NB4 (cell line): ENCODE measurements at regions not wholly inside any gene's neighbourhood (a gene's known extent, or its start where the extent isn't known, plus 50 kb on each side); places are given as distances from the start of the nearest gene placed in this dataset.

ENCODE experiments used
- MYC ChIP-seq: IDR thresholded peaks from 2 replicates; pipeline ENCODE4 v1.6.1; 2011; ENCODE audit warnings: low read depth, low read length
- POLR2A ChIP-seq: IDR thresholded peaks from 2 replicates; pipeline ENCODE4 v1.6.1; 2011; ENCODE audit warnings: mild to moderate bottlenecking; ENCODE audit not compliant: insufficient read length; ENCODE audit errors: extremely low read depth
- TF ChIP-seq, protein P1 (sequence below): IDR thresholded peaks from one replicate; pipeline ENCODE4 v1.5.1; 2012; ENCODE audit warnings: low read depth, low read length
- TF ChIP-seq, protein P2 (sequence below): IDR thresholded peaks from 2 replicates; pipeline ENCODE4 v1.6.1; 2011; ENCODE audit warnings: low read depth, low read length

DNA sequence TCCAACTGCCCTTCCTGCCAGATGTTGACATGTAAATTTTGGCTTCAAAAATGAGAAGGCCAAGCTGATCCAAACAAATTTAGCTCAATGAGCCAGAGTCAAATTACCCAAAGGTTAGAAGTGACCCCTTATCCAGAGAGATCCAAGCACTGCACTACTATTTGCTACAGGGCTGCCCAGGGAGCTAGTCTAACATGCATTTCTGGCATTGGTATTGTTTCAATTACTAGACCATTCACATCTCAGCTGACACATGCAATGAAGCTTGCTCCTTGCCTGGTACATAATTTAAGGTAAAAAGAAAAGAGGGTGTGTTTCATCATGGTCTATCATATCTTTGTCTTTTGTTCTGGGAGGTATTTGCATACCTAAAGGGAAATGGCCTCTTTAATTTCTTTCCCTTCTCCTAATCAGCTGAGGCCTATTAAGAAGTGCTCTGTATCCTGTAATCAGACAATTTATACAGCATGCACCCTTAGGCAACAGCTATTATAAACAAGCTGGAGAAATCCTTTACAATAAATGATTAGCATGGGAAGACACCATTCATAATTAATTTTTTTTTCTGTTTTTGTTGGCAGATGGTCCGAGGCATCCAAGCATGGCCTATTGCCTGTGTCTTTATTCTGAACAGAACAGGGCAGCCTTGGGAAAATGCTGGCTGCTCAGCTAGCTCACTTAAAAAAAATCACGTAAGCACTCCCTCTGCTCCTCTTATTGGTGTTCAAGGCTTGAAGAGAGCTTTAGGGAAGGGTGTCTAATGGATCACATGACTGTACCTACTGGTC, 161.5 kb upstream of the SALL1 start:
- no peak for TF ChIP-seq POLR2A
- TF ChIP-seq, protein P1, sequence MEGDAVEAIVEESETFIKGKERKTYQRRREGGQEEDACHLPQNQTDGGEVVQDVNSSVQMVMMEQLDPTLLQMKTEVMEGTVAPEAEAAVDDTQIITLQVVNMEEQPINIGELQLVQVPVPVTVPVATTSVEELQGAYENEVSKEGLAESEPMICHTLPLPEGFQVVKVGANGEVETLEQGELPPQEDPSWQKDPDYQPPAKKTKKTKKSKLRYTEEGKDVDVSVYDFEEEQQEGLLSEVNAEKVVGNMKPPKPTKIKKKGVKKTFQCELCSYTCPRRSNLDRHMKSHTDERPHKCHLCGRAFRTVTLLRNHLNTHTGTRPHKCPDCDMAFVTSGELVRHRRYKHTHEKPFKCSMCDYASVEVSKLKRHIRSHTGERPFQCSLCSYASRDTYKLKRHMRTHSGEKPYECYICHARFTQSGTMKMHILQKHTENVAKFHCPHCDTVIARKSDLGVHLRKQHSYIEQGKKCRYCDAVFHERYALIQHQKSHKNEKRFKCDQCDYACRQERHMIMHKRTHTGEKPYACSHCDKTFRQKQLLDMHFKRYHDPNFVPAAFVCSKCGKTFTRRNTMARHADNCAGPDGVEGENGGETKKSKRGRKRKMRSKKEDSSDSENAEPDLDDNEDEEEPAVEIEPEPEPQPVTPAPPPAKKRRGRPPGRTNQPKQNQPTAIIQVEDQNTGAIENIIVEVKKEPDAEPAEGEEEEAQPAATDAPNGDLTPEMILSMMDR: no peak
- TF ChIP-seq, protein P2, sequence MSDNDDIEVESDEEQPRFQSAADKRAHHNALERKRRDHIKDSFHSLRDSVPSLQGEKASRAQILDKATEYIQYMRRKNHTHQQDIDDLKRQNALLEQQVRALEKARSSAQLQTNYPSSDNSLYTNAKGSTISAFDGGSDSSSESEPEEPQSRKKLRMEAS: no peak
- no peak for TF ChIP-seq MYC
